ENCODE measurements at regions not wholly inside any gene's neighbourhood (a gene's known extent, or its start where the extent isn't known, plus 50 kb on each side); places are given as distances from the start of the nearest gene placed in this dataset.

GRCh38 chr1:228849011-228849541 lies 113.8 kb downstream of the RHOU start:
- no peak for DNase-seq (ENCODE audit: low read depth)

DNA sequence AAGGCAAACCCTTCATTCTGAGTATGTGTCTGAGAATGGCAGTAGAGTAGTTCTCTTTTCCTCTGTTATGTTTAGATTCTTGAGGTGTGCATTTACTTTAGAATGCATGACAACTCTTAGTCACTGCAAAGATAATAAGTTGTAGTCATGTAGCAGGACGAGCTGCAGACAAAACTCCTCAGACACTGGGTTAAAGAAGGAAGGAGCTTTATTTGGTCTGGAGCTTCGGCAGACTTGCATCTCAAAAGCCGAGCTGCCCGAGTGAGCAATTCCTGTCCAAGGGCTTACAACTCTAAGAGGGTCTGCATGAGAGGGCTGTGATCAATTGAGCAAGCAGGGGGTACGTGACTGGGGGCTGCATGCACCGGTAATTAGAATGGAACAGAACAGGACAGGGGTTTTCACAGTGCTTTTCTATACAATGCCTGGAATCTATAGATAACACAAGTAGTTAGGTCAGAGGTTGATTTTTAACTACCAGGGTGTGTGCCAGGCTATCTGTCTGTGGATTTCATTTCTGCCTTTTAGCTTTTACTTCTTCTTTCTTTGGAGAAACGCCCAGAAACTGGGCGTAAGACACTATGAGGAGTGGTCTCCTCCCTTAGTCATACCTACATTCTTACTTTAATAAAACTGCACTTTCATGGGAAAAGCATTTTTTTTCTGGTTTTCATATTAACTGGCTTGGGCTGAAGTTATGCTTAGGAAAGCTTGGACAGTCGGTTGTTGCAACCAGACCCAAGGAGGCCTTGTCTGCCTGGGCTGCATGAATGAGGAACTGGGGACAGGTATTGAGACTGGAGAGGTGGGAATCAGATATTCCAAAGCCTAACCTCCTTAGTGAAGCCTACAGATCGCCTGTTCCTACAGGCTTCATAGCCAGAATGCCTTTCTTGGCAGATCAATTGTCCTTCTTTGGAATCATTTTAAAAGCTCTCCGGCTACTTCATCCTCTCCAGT lies 115.1 kb downstream of the RHOU start:
- DNase-seq (ENCODE audit: low read depth) = no peak

- no peak for DNase-seq (ENCODE audit: low read depth)
These were observed 115.9 kb downstream of the RHOU start for GRCh38 chr1:228851193-228851592.

DNA sequence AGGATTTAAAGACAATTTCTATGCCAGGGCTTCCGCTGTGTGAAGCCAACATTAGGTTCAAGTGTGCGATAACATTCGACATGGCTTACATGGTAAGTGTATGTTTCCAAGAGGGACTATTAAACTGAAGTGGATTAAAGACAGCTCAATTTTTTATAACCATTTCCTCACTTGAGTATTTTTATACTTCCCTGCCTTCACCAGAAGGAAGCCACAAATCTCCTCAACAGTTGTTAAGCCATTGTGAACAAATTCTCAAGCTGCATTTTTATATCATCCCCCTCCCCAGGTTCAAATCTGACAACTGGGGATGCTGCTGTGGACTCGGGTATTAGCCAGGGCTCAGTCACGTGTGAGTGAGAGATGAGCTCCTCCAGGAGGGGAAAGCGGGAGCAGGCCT lies 116.3 kb downstream of the RHOU start:
- no peak for DNase-seq (ENCODE audit: low read depth)

DNA sequence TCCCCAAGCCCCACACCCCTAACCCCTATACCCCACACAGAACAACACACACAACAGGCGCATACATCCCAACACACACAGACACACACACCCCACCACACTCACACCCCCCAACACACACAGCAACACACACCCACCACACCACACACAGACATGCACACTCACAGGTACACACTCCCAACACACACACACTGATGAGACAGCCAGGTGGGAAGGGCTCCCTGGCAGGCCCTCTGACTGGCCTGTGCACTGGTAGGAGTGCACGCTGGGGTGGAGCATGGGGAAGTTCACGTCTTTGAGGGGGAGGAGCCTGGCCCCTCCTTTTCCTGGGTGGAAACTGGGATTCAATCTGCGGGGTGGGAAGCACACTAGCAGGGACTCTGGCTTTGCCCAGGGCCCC lies 116.7 kb downstream of the RHOU start:
- no peak for DNase-seq (ENCODE audit: low read depth)

GRCh38 chr1:228852511-228853088 lies 117.3 kb downstream of the RHOU start:
- DNase-seq (ENCODE audit: low read depth) = no peak

DNA sequence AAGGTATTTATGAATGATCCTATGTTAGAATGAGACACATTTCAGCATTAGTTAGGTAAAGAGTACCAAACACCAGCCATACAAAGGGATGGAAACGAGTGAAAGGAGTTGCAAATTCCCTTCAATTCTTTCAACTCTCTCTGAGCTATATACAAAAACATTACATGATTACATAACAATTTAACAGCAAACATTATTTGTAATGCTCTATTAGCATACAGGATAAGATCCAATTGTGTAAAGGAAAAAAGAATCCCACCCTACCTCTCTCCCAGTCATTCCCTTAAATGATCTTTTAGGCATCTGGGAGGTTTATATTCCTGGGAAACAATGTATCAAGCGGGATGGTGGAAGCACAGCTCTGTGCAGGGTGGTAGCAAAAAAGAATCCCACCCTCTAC lies 117.9 kb downstream of the RHOU start:
- DNase-seq (ENCODE audit: low read depth) = no peak

DNA sequence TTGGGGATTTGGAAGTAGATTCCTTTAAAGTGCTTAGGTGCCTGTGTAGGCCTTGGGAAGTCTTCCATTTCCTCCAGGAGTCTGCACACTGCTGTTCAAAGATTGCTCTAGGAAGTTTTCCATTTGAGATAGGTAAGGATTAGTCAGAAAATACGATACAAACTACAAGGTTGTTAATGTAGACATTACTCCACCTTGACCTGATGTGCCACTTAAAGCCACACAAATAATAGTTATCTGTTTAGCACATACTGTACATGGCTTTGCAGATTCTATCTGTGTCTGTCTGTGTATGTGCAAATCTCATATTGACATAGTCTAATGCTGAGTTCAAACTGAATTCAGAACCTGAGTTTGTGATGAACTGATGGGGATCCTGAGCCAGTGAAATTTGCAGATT lies 118.4 kb downstream of the RHOU start:
- no peak for DNase-seq (ENCODE audit: low read depth)

GRCh38 chr1:228854907-228855306 lies 119.6 kb downstream of the RHOU start:
- no peak for DNase-seq (ENCODE audit: low read depth)

DNA sequence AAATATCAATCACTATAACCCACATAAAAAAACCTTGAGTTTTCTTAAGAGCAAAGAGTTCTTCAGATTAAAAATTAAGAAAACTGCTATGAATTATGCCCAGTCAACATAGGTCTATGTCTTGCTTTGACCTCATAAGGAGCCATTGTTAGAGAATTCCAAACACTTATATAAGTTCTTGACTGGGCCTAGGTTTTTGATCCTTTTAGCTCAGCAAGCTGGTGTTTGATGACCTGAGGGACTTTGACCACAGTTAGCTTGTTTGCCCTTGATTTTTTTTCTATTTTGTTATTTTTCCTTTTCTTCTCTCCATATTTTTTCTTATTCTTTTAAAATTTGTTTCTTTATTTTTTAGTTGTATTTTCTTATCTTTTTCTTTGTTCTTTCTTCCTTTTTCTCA lies 122.3 kb downstream of the RHOU start:
- no peak for DNase-seq (ENCODE audit: low read depth)

GRCh38 chr1:228860911-228861831 lies 125.9 kb downstream of the RHOU start:
- DNase-seq (ENCODE audit: low read depth) = no peak

DNA sequence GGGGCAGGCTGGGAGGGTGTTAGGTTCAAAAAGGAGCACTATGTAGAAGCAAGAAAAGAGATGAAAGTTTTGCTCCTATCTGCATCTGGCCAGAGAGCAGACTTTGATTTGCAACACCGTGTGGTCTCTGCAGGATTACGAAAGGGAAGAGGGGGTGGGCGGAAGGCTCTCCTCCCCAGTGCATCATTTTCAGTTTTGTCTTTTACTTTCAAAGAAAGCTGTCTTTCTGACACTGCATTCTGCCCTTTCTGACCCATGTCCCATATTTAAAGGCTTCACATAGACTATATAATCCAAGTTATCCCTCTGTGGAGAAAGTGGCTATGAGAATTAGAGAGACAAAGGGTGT lies 126.5 kb downstream of the RHOU start:
- no peak for DNase-seq (ENCODE audit: low read depth)

DNA sequence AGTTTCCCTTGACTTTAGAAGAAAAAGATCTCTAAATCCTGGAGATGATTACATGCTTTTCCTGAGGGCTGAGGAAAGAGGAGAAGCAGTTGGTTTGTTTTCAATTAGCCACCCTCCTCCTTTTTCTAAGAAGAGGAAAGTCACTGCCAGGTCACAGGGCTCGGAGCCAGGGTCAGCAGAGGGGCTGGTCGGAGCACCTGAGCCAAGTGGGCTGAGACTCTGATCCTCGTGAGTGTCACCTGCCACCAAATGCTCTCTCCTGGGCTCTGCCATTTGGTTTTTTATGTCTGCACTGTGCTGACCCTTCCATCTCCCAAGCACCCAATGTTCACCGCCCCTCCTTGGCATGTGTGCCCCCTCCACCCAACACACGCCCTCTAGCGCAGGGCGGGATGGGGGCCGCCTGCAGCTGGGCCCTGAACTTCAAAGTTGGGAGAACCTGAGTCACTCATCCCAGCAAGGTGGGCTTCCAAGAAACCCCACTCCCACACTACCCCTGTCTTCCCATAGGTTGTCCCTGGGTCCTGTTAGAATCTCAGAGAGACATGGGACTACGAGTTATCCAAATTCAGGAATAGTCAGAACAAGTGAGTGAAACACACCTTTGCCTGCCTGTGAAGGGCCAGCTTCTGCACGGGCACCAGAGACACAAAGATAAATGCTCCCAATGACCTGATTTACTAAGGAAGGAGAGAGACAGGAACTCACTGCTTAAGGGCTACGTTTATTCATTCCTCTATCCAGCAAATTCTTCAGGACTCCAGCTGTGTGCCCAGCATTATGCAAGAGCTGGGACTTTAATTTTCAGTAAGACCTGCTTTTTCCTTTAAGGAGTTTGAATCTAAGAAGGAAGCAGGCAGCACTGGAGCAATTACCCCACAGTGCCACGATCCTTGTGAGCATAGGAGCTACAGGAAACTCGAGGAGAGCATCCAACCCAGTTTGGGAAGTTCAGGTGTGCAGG lies 127.5 kb downstream of the RHOU start:
- no peak for DNase-seq (ENCODE audit: low read depth)

DNA sequence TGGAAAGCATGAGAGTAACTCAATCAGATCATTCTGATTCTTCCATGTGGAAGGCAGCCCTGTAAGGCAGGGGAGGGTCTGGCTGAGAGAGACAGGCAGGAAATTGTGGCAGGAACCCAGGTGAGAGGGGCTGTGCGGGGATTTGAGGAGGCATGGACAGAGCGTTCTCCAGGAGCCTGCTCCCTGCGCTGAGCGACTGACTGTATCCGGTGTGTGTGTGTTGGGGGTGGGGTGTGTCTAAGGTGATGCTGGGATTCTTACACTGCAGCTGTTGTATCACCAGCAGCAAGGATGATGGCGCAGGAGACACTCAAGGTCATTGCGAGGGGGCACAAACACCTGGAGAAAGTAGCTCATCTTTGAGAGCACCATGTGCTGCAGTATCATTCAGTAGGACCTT lies 128.5 kb downstream of the RHOU start:
- no peak for DNase-seq (ENCODE audit: low read depth)

- no peak for DNase-seq (ENCODE audit: low read depth)
These were observed 130.5 kb downstream of the RHOU start for GRCh38 chr1:228865627-228866330.

DNA sequence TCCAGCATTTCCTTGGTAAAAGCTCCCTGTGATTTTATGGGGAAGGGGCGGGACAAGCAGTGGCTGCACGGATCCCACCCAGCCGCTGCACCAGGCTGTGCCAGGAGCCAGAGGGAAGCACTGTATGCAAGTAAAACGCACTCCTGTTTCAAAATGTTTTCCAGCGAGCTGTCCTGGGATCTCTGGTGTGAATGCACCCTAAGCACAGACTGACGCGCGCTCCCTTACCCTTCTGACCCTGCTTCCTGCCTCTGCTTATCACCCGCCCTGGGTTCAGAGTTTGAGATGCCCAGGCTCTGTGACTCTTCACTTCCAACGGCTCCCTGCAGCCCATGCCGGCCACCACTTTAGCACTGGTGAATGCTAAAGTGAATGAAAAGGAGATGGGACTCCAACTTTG lies 131.2 kb downstream of the RHOU start:
- DNase-seq (ENCODE audit: low read depth) = no peak

GRCh38 chr1:228867108-228867950 lies 132.1 kb downstream of the RHOU start:
- no peak for DNase-seq (ENCODE audit: low read depth)

DNA sequence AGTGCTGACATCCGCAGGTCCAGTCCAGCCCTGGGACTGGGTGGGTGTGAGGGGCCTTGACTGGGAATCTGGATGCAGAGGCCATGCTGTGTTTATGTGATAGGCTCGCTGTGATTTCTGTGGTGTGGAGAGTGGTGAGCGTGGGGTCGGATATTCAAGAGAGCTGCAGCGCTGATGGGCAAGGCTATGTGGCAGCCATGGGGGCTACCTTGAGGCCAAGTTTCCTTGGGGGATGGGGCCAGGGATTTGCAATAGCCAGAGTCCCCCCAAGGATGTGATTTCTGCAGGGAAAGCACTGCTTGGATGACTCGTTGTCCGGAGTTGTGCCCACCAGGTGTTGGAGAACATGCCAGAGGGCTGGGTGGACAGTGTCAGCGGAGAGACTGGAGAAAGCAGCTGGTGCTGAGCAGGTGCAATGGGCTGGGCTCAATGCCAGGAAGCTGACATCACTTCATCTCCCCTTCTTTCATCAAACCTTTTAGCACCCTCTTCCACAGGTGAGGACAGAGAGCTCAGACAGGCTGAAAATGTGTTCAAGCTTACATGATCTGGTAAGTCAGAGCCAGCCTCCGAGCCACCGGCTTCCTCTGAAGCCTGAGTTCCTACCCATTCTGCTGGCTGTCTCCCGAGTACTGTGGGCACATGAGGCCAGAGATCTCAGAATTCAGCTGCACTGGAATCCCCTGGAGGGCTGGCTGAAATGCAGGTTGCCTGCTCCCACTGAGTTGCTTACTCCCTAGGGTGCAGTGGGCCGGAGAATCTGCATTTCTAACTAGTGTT lies 132.9 kb downstream of the RHOU start:
- DNase-seq (ENCODE audit: low read depth) = no peak

GRCh38 chr1:228868731-228869024 lies 133.4 kb downstream of the RHOU start:
- no peak for DNase-seq (ENCODE audit: low read depth)
